WTC11 (cell line): ENCODE measurements at regions not wholly inside any gene's neighbourhood (a gene's known extent, or its start where the extent isn't known, plus 50 kb on each side); places are given as distances from the start of the nearest gene placed in this dataset.

Experiments used
- ATAC-seq: fragments of 200-7000 bp; cut with Tn5 transposase; 2 replicates; pipeline ENCODE4 v1.10.0; 2021; ENCODE audit warnings: mild to moderate bottlenecking, moderate library complexity
- CTCF ChIA-PET: fragments of 300-600 bp; sonication (Branson Sonifier 250); formaldehyde crosslinking; loops from one replicate; lab custom pipeline; 2021; ENCODE audit warnings: antibody characterized with exemption; lab: Charles Lee
- POLR2A ChIA-PET: fragments of 350-600 bp; sonication (Branson Sonifier 250); formaldehyde crosslinking; loops from one replicate; lab custom pipeline; 2021; ENCODE audit warnings: antibody characterized with exemption; lab: Charles Lee
- DNase-seq: peaks from one replicate; pipeline ENCODE4 v3.0.0; 2021; ENCODE audit warnings: low spot score
- H3K27ac Mint-ChIP-seq: 2 replicates; pipeline ENCODE4 v1.8.0; 2021; ENCODE audit warnings: mixed read lengths
- H3K27me3 Mint-ChIP-seq: 2 replicates; pipeline ENCODE4 v1.8.0; 2021; ENCODE audit warnings: low read depth, mild to moderate bottlenecking, moderate library complexity, mixed read lengths
- H3K36me3 Mint-ChIP-seq: 2 replicates; pipeline ENCODE4 v1.8.0; 2021; ENCODE audit warnings: mixed read lengths
- H3K4me1 Mint-ChIP-seq: 2 replicates; pipeline ENCODE4 v1.8.0; 2022; ENCODE audit warnings: mixed read lengths
- H3K4me3 Mint-ChIP-seq: 2 replicates; pipeline ENCODE4 v1.8.0; 2021; ENCODE audit warnings: mild to moderate bottlenecking, moderate library complexity, mixed read lengths
- H3K9me3 Mint-ChIP-seq: 2 replicates; pipeline ENCODE4 v1.8.0; 2021; ENCODE audit warnings: mixed read lengths
- ARID4B ChIP-seq: sonication (generic); formaldehyde crosslinking; IDR thresholded peaks from 2 replicates; pipeline ENCODE4 v1.8.0; 2023; ENCODE audit warnings: missing genetic modification reagents, mild to moderate bottlenecking, borderline replicate concordance
- ATF1 ChIP-seq: sonication (generic); formaldehyde crosslinking; IDR thresholded peaks from 2 replicates; pipeline ENCODE4 v1.8.1; 2023; ENCODE audit warnings: mild to moderate bottlenecking, moderate library complexity, missing genetic modification reagents
- CDX4 ChIP-seq: fragments of 250-450 bp; sonication (Bioruptor Pico); IDR thresholded peaks from 2 replicates; pipeline ENCODE4 v1.9.0; 2021; ENCODE audit warnings: moderate library complexity, mild to moderate bottlenecking, inconsistent platforms, borderline replicate concordance
- E2F4 ChIP-seq: sonication (generic); formaldehyde crosslinking; IDR thresholded peaks from 2 replicates; pipeline ENCODE4 v1.8.1; 2022; ENCODE audit warnings: low read depth, mild to moderate bottlenecking, moderate library complexity, missing genetic modification reagents, borderline replicate concordance
- E2F5 ChIP-seq: sonication (generic); formaldehyde crosslinking; IDR thresholded peaks from 2 replicates; pipeline ENCODE4 v1.8.1; 2022; ENCODE audit warnings: mild to moderate bottlenecking, moderate library complexity, missing genetic modification reagents
- EMX1 ChIP-seq: fragments of 250-450 bp; sonication (Bioruptor Pico); IDR thresholded peaks from 2 replicates; pipeline ENCODE4 v1.8.0; 2021; ENCODE audit warnings: mild to moderate bottlenecking
- GABPB1 ChIP-seq: sonication (generic); formaldehyde crosslinking; IDR thresholded peaks from 2 replicates; pipeline ENCODE4 v1.8.1; 2023; ENCODE audit warnings: mild to moderate bottlenecking, missing genetic modification reagents
- GTF2I ChIP-seq: fragments of 250-450 bp; sonication (Bioruptor Pico); conservative IDR thresholded peaks from 2 replicates; pipeline ENCODE4 v1.4.0; 2021; ENCODE audit warnings: mild to moderate bottlenecking
- KAT7 ChIP-seq: sonication (generic); formaldehyde crosslinking; IDR thresholded peaks from 2 replicates; pipeline ENCODE4 v1.8.1; 2023; ENCODE audit warnings: missing genetic modification reagents, mild to moderate bottlenecking, borderline replicate concordance
- MLX ChIP-seq: sonication (generic); formaldehyde crosslinking; IDR thresholded peaks from 2 replicates; pipeline ENCODE4 v1.8.1; 2023; ENCODE audit warnings: mild to moderate bottlenecking, missing genetic modification reagents, moderate library complexity
- OVOL2 ChIP-seq: fragments of 250-450 bp; sonication (Bioruptor Pico); IDR thresholded peaks from 2 replicates; pipeline ENCODE4 v1.9.0; 2021; ENCODE audit warnings: mild to moderate bottlenecking, borderline replicate concordance
- PRRX2 ChIP-seq: fragments of 250-450 bp; sonication (Bioruptor Pico); IDR thresholded peaks from 2 replicates; pipeline ENCODE4 v1.8.0; 2021; ENCODE audit warnings: mild to moderate bottlenecking
- RELA ChIP-seq: sonication (generic); formaldehyde crosslinking; IDR thresholded peaks from 2 replicates; pipeline ENCODE4 v1.8.1; 2022; ENCODE audit warnings: missing genetic modification reagents, mild to moderate bottlenecking, borderline replicate concordance
- TP53 ChIP-seq: sonication (generic); formaldehyde crosslinking; IDR thresholded peaks from 2 replicates; pipeline ENCODE4 v1.8.1; 2023; ENCODE audit warnings: mild to moderate bottlenecking, missing genetic modification reagents
- ZBTB43 ChIP-seq: sonication (generic); formaldehyde crosslinking; IDR thresholded peaks from 2 replicates; pipeline ENCODE4 v1.8.1; 2023; ENCODE audit warnings: mild to moderate bottlenecking, missing genetic modification reagents
- ZMAT4 ChIP-seq: fragments of 250-450 bp; sonication (Bioruptor Pico); IDR thresholded peaks from 2 replicates; pipeline ENCODE4 v1.9.0; 2021; ENCODE audit warnings: mild to moderate bottlenecking
- ZNF121 ChIP-seq: sonication (generic); formaldehyde crosslinking; IDR thresholded peaks from 2 replicates; pipeline ENCODE4 v1.8.0; 2023; ENCODE audit warnings: missing genetic modification reagents
- ZNF138 ChIP-seq: sonication (generic); formaldehyde crosslinking; conservative IDR thresholded peaks from 2 replicates; pipeline ENCODE4 v1.8.1; 2022; ENCODE audit warnings: mild to moderate bottlenecking, moderate library complexity, missing genetic modification reagents

- TF ChIP-seq E2F5 (CRISPR knock-in tag) (no peak), KAT7 (CRISPR knock-in tag) (no peak), ZMAT4 (CRISPR knock-in tag) (no peak), OVOL2 (CRISPR knock-in tag) (no peak), GABPB1 (CRISPR knock-in tag) (no peak), TP53 (no peak)
- Mint-ChIP-seq H3K9me3 (peaks cover 7% of the 10 kb centered on the region; the same call in 1 of the 2 replicates), H3K27ac (peak overlapping the region; percentile 93), H3K36me3 (peaks cover 31% of the 10 kb centered on the region), H3K4me3 (no peak overlapping the region), H3K27me3 (no peaks in the 10 kb centered on the region), H3K4me1 (peaks cover 80% of the 10 kb centered on the region)
- ATAC-seq (no peak), DNase-seq (no peak)
- POLR2A ChIA-PET: no interaction called here
- CTCF ChIA-PET: no interaction called here
Observed at GRCh38 chr7:20021831-20022230, 195.4 kb downstream of the MACC1 start.

- CTCF ChIA-PET: no interaction called here
- POLR2A ChIA-PET: no interaction called here
- H3K4me3 Mint-ChIP-seq: no peak overlapping the region
- H3K9me3 Mint-ChIP-seq: peaks cover 6% of the 10 kb centered on the region; the same call in 1 of the 2 replicates
- no peaks in the 10 kb centered on the region for H3K27me3 Mint-ChIP-seq
- ATAC-seq: no peak
- peak overlapping the region; percentile 93 for H3K27ac Mint-ChIP-seq
- peaks cover 80% of the 10 kb centered on the region for H3K4me1 Mint-ChIP-seq
- DNase-seq: no peak
- peaks cover 25% of the 10 kb centered on the region for H3K36me3 Mint-ChIP-seq
- TF ChIP-seq CDX4 (CRISPR knock-in tag) (no peak), ARID4B (CRISPR knock-in tag) (no peak), ZMAT4 (CRISPR knock-in tag) (no peak), GTF2I (CRISPR knock-in tag) (no peak), EMX1 (CRISPR knock-in tag) (no peak), ZNF121 (CRISPR knock-in tag) (no peak), ZNF138 (CRISPR knock-in tag) (no peak), PRRX2 (no peak), RELA (CRISPR knock-in tag) (no peak), E2F4 (CRISPR knock-in tag) (no peak), ATF1 (no peak), ZBTB43 (CRISPR knock-in tag) (no peak), MLX (CRISPR knock-in tag) (no peak)
Observed at GRCh38 chr7:20021066-20021465, 196.1 kb downstream of the MACC1 start.
